H1 (cell line): ENCODE measurements at regions not wholly inside any gene's neighbourhood (a gene's known extent, or its start where the extent isn't known, plus 50 kb on each side); places are given as distances from the start of the nearest gene placed in this dataset.

Source experiments
- RAD21 ChIP-seq, 2 experiments: IDR thresholded peaks in 1 of 2; conservative IDR thresholded peaks in 1 of 2; 2 replicates each; pipeline ENCODE4 v1.6.1; 2011; ENCODE audit warnings: low read depth in 2 of 2, low read length in 2 of 2, improper control_type of control experiment in 1 of 2, inconsistent platforms in 1 of 2, mild to moderate bottlenecking in 1 of 2, moderate library complexity in 1 of 2
- TAF1 ChIP-seq: IDR thresholded peaks from 2 replicates; pipeline ENCODE4 v1.6.1; 2011; ENCODE audit warnings: mild to moderate bottlenecking, low read depth, low read length
- TF ChIP-seq, protein P1 (sequence below): fragments of 300-600 bp; sonication (generic); IDR thresholded peaks from 2 replicates; pipeline ENCODE4 v1.7.1; 2012; ENCODE audit warnings: low read length, moderate library complexity, mild to moderate bottlenecking, inconsistent platforms; ENCODE audit not compliant: insufficient replicate concordance
- TF ChIP-seq, protein P2 (sequence below): IDR thresholded peaks from 2 replicates; pipeline ENCODE4 v1.6.1; 2012; ENCODE audit warnings: inconsistent platforms

DNA sequence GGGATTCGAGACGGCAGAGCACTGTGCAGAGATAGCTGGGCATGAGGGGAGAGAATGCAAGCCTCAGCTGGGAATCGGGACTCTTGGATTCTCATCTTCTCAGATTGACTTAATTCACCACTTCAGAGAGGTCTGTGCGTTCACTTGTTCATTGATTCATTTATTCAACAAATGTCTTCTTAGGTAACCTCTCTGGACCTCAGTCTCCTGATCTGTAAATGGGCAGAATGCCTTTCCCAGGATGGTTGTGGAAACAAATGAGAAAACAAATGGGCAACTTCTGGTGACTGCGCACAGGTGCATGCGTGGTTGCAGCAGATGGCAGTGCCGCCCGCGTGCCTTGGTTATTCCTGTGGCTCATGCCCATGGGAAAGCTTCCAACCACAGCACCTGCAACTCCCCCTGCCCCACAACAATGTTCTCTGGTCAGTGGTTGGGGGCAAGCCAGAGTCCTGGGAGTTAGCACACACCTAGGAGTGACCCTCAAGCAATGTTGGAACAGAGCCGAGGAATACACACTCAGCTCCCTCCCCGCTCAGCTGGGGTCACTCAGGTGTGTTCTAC, 110.1 kb upstream of the RUNX3 start (continued):
- TF ChIP-seq, protein P1, sequence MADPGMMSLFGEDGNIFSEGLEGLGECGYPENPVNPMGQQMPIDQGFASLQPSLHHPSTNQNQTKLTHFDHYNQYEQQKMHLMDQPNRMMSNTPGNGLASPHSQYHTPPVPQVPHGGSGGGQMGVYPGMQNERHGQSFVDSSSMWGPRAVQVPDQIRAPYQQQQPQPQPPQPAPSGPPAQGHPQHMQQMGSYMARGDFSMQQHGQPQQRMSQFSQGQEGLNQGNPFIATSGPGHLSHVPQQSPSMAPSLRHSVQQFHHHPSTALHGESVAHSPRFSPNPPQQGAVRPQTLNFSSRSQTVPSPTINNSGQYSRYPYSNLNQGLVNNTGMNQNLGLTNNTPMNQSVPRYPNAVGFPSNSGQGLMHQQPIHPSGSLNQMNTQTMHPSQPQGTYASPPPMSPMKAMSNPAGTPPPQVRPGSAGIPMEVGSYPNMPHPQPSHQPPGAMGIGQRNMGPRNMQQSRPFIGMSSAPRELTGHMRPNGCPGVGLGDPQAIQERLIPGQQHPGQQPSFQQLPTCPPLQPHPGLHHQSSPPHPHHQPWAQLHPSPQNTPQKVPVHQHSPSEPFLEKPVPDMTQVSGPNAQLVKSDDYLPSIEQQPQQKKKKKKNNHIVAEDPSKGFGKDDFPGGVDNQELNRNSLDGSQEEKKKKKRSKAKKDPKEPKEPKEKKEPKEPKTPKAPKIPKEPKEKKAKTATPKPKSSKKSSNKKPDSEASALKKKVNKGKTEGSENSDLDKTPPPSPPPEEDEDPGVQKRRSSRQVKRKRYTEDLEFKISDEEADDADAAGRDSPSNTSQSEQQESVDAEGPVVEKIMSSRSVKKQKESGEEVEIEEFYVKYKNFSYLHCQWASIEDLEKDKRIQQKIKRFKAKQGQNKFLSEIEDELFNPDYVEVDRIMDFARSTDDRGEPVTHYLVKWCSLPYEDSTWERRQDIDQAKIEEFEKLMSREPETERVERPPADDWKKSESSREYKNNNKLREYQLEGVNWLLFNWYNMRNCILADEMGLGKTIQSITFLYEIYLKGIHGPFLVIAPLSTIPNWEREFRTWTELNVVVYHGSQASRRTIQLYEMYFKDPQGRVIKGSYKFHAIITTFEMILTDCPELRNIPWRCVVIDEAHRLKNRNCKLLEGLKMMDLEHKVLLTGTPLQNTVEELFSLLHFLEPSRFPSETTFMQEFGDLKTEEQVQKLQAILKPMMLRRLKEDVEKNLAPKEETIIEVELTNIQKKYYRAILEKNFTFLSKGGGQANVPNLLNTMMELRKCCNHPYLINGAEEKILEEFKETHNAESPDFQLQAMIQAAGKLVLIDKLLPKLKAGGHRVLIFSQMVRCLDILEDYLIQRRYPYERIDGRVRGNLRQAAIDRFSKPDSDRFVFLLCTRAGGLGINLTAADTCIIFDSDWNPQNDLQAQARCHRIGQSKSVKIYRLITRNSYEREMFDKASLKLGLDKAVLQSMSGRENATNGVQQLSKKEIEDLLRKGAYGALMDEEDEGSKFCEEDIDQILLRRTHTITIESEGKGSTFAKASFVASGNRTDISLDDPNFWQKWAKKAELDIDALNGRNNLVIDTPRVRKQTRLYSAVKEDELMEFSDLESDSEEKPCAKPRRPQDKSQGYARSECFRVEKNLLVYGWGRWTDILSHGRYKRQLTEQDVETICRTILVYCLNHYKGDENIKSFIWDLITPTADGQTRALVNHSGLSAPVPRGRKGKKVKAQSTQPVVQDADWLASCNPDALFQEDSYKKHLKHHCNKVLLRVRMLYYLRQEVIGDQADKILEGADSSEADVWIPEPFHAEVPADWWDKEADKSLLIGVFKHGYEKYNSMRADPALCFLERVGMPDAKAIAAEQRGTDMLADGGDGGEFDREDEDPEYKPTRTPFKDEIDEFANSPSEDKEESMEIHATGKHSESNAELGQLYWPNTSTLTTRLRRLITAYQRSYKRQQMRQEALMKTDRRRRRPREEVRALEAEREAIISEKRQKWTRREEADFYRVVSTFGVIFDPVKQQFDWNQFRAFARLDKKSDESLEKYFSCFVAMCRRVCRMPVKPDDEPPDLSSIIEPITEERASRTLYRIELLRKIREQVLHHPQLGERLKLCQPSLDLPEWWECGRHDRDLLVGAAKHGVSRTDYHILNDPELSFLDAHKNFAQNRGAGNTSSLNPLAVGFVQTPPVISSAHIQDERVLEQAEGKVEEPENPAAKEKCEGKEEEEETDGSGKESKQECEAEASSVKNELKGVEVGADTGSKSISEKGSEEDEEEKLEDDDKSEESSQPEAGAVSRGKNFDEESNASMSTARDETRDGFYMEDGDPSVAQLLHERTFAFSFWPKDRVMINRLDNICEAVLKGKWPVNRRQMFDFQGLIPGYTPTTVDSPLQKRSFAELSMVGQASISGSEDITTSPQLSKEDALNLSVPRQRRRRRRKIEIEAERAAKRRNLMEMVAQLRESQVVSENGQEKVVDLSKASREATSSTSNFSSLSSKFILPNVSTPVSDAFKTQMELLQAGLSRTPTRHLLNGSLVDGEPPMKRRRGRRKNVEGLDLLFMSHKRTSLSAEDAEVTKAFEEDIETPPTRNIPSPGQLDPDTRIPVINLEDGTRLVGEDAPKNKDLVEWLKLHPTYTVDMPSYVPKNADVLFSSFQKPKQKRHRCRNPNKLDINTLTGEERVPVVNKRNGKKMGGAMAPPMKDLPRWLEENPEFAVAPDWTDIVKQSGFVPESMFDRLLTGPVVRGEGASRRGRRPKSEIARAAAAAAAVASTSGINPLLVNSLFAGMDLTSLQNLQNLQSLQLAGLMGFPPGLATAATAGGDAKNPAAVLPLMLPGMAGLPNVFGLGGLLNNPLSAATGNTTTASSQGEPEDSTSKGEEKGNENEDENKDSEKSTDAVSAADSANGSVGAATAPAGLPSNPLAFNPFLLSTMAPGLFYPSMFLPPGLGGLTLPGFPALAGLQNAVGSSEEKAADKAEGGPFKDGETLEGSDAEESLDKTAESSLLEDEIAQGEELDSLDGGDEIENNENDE, result no peak
- TF ChIP-seq, protein P2, sequence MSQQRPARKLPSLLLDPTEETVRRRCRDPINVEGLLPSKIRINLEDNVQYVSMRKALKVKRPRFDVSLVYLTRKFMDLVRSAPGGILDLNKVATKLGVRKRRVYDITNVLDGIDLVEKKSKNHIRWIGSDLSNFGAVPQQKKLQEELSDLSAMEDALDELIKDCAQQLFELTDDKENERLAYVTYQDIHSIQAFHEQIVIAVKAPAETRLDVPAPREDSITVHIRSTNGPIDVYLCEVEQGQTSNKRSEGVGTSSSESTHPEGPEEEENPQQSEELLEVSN, result no peak
- TF ChIP-seq TAF1 (no peak), RAD21 (IDR thresholded peaks at IDR 0.05 in 1 of 2, conservative IDR thresholded peaks at IDR 0.05 in 1 of 2; ENCODE audit: low read depth in 2 of 2, low read length in 2 of 2) (no peak)
